ENCODE measurements at regions not wholly inside any gene's neighbourhood (a gene's known extent, or its start where the extent isn't known, plus 50 kb on each side); places are given as distances from the start of the nearest gene placed in this dataset.

DNA sequence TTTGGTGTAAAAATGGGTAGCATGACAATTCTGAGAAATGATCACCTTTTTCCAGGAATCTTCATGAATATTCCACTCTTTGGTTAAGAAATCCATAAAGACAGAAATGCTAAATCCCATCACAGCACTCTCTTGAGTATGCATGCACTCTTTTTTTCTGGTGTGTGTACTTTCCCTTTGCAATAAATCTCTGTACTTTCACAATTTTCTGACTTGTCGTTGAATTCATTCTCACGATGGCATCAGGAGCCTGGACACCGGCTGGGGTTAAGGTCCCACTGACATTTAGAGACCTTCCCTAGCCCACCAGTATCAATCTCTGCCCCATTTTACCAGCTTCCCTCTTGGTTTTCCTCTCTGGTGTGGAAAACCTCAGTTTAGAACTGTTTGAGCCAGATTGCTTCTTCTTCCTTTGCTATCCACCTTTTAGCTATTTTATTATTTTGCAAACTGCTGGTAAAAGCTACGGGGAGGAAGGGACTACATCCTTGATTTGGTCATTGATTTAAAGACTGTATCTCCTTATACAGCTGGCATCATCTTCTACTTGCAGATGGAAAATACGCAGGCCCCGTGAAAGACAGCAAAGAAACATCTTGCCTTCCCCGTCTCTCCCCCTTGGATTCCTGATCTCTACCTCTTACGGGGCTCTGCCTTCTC is 59.9 kb upstream of the ZFR start:
- no peak for DNase-seq (ENCODE audit: low read depth)

DNA sequence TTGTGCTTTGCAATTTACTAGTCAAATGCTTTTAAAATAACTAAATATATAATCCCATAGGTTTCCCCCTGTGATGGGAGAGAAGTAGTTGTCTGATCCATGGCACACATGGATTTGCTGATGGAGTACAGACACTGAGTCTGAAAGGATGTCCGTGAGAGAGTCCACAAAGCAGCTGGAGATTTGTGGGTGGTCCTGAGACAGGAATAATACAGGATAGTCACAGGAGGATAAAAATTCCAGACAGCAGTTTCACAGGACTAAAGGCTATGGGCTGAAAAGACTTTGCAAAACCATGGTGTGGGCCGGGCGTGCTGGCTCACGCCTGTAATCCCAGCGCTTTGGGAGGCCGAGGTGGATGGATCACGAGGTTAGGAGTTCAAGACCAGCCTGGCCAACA is 58.7 kb upstream of the ZFR start:
- DNase-seq (ENCODE audit: low read depth): no peak

- DNase-seq (ENCODE audit: low read depth): no peak
Observed at GRCh38 chr5:32501071-32502002, 56.8 kb upstream of the ZFR start.

DNA sequence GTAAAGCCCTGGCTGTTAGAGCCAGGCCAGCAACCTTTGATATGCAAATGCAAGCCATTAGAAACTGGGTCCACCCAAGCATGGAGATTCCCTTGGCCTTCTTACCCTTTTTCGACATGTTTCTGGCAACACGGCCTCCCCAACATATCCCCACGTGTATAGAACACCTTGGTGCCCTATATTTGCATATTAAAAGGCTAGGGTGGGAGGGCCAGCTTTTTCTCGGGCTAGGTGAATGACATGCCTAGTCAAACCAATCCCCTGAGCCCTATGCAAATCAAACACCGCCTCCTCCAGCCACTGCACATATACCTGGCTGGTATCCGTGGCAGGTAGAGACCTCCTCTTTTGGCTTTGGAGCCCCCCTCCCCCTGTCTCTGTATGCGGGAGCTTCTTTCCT is 55.6 kb upstream of the ZFR start:
- DNase-seq (ENCODE audit: low read depth): no peak

DNA sequence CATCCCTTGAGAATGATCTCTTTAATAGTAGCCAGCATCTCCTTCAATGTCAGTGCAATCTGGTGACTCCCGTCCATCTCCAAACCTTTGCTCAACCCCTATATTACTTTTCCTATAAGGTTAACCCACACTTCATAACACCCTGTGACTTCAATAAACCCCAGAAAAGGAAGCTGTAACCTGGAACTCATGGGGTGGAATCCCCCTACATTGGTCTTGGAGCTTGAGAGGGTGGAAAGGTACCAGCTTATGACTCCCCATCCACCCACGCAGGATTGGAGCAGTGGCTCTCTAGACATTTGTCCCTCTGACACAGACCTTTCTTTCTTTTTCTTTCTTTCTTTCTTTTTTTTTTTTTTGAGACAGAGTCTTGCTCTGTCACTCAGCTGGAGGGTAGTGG is 54.7 kb upstream of the ZFR start:
- DNase-seq (ENCODE audit: low read depth): no peak

GRCh38 chr5:32498484-32498883 is 53.9 kb upstream of the ZFR start:
- no peak for DNase-seq (ENCODE audit: low read depth)

- no peak for DNase-seq (ENCODE audit: low read depth)
Observed at GRCh38 chr5:32496104-32496503, 51.6 kb upstream of the ZFR start.

- no peak for DNase-seq (ENCODE audit: low read depth)
Observed at GRCh38 chr5:32494827-32495226, 50.3 kb upstream of the ZFR start.

Measured in HS-27A (cell line).